GM13976 (cell line): ENCODE measurements at regions not wholly inside any gene's neighbourhood (a gene's known extent, or its start where the extent isn't known, plus 50 kb on each side); places are given as distances from the start of the nearest gene placed in this dataset.

Experiments used
- DNase-seq: peaks from one replicate; pipeline ENCODE4 v3.0.0; 2012; ENCODE audit warnings: low spot score
- in situ Hi-C: fragments of 300-500 bp; cut with MboI; formaldehyde crosslinking; loops from one replicate; pipeline ENCODE4 v1.12.0; 2022; ENCODE audit warnings: low sequenced_read_pairs, mixed read lengths, inconsistent platforms; ENCODE audit not compliant: unreplicated experiment
- TF ChIP-seq, protein P1 (sequence below): IDR thresholded peaks from 2 replicates; pipeline ENCODE4 v1.5.1; 2012; ENCODE audit warnings: borderline replicate concordance, mild to moderate bottlenecking; ENCODE audit not compliant: insufficient read depth; ENCODE audit errors: extremely low read depth, missing control alignments, control extremely low read depth

DNA sequence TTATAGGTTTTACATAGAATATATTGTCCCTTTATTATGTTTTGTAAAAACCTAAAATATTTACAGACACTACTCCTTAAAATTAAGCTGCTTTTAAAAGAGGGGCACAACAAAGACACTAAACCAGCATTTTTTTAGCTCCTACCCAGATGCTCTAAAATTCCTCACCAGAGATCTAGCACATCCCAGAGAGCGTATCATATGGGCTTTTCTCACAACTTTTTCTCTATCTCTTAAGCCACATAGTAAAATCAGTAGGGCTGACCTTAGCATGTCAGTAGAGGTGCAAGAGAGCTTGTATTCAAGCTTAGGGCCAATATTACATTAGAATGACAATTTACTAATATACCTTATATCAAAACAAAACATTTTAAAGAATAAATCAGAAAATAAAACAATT is 216.3 kb downstream of the TMX3 start:
- in situ Hi-C loops, result no loop called here
- no peak for DNase-seq
- TF ChIP-seq, protein P1, sequence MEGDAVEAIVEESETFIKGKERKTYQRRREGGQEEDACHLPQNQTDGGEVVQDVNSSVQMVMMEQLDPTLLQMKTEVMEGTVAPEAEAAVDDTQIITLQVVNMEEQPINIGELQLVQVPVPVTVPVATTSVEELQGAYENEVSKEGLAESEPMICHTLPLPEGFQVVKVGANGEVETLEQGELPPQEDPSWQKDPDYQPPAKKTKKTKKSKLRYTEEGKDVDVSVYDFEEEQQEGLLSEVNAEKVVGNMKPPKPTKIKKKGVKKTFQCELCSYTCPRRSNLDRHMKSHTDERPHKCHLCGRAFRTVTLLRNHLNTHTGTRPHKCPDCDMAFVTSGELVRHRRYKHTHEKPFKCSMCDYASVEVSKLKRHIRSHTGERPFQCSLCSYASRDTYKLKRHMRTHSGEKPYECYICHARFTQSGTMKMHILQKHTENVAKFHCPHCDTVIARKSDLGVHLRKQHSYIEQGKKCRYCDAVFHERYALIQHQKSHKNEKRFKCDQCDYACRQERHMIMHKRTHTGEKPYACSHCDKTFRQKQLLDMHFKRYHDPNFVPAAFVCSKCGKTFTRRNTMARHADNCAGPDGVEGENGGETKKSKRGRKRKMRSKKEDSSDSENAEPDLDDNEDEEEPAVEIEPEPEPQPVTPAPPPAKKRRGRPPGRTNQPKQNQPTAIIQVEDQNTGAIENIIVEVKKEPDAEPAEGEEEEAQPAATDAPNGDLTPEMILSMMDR, result no peak

DNA sequence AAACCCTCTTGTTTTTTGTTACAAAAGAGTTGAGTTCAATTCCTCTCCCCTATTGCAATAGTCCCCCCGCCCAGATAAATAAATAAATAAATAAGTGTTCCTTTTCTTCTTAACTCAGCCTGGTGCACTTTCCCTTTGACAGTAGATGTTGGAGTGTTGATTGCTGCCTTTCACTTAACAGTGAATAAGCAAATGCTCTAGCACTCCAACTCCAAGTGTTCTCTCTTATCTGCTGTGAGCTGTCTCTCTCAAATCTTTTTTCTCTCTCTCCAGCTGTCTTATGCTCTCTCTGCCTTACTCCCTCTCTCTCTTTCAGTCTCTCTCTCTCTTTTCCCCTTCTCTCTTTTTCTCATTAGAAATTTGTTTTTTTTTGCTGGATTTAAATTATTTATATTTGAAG is 216.7 kb downstream of the TMX3 start:
- in situ Hi-C loops, result no loop called here
- TF ChIP-seq, protein P1, result no peak
- DNase-seq, result no peak

DNA sequence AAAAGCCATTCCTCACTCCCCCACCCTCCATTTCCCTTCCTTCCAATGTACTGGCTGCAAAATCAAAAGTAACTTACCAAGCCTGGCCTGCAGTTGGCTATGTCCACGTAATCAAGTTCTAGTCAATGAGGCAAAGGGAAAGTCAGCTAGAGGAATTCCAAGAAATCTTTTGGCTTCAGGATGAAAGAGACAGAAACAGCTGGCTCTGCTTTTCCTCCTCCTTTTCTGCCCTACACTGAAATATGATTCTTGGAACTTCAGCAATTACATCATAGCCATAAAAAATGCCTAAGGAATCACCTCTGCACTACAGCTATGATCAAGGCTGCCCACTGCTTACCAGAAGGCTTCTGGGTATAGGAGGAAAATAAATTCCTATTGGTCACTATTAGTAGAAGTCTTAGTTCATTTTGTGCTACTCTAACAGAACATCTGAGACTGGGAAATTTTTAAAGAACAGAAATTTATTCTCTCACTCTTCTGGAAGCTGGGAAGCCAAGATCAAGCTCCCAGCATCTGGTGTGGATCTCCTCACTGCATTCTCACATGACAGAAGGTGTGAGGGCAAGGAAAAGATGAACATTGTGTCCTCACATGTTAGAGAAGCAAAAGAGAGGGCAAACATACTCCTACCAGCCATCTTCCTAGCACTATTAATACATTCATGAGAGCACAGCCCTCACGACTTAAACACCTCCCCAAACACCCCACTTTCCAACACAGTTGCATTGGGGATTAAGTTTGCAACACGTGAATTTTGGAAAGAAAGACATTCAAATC is 219.9 kb downstream of the TMX3 start:
- in situ Hi-C loops, result no loop called here
- DNase-seq, result no peak
- TF ChIP-seq, protein P1, result no peak

DNA sequence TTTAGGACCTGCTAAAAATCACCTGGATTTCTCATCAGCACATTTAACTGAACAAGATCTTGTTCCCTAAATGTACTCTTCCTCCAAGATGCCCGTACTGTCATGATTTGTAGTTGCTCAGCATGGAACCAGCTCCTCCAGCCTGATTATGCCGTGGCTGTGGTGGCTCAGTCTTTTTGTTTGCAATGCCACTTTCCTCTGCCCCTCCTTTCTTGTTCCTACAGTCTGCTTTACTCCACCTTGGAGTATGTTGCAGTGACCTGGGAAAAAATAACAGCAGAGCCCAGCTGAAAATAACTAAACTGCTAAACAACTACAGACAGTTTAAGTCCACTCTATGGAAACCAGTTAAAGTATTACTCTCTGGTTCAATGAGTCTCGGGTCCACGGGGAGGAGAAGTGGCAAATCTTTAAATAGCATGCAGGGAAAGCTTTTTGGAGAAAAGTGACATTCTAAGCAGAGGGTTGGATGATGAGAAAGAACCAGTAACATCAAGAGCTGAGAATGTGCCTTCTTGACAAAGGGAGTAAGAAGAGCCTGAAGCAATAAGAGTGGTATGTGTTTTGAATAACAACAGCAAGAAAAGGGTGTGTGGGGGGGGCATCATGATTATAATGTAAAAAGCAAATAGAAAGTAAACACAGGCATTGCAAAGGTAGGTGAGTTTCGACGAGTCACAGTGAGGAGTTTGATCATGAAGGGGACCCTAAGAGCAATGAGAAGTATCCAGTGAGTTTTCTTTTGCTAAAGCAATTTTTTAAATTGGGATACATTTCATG is 225.7 kb downstream of the TMX3 start:
- DNase-seq, result no peak
- in situ Hi-C loops, result no loop called here
- TF ChIP-seq, protein P1, result no peak

DNA sequence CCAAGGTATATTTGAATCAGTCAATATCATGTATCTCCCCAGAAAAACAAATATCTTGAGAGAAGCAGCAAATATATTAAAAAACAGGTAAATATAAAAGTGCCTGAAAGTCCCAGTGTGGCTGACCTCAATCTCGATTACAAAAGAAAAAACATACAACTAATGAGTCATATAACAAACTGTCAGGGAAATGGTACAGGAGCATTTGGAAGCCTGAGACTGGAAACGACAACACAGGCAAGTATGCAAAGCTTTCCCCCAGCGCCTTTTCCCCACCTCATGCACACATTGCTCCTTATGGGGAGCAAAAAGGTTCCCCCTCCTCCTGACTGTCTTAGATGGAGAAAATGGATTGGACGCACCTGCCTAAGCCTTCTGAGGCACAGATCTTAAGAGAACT is 230.7 kb downstream of the TMX3 start:
- no peak for DNase-seq
- TF ChIP-seq, protein P1, result no peak
- in situ Hi-C loops, result no loop called here

DNA sequence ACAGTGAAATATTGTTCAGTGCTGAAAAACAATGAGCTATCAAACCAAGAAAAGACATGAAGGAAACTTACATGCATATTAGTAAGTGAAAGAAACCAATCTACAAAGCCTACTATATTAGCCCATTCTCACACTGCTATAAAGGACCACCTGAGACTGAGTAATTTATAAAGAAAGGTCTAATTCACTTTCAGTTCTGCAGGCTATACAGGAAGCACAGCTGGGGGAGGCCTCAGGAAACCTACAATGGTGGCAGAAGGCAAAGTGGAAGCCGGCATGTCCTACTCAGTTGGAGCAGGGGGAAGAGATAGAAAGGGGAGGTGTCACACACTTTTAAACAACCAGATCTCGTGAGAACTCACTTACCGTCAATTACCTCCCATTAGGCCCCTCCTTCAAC is 232.1 kb downstream of the TMX3 start:
- in situ Hi-C loops, result no loop called here
- DNase-seq, result no peak

More for the DNA sequence above, 232.1 kb downstream of the TMX3 start:
- TF ChIP-seq, protein P1, result no peak
